Fibroblast of lung (primary cell): ENCODE measurements at regions not wholly inside any gene's neighbourhood (a gene's known extent, or its start where the extent isn't known, plus 50 kb on each side); places are given as distances from the start of the nearest gene placed in this dataset.

Experiments
- DNase-seq, 2 donors: peaks; one replicate each; pipeline versions ENCODE4 v3.0.0 to v3.0.0-alpha.2; 2010; ENCODE audit warnings: low read depth in 2 of 2
- H2AFZ ChIP-seq: 2 replicates; pipeline ENCODE4 v1.5.1; 2012; ENCODE audit warnings: low read length, control low read depth, inconsistent platforms
- H3K27ac ChIP-seq: 2 replicates; pipeline ENCODE4 v1.5.1; 2011; ENCODE audit warnings: low read length, control low read depth; ENCODE audit not compliant: insufficient read depth
- H3K27me3 ChIP-seq: 2 replicates; pipeline ENCODE4 v1.5.1; 2011; ENCODE audit warnings: mild to moderate bottlenecking, low read length; ENCODE audit not compliant: control insufficient read depth, insufficient read depth
- H3K36me3 ChIP-seq: 2 replicates; pipeline ENCODE4 v1.5.1; 2011; ENCODE audit warnings: low read length; ENCODE audit not compliant: control insufficient read depth, insufficient read depth
- H3K4me1 ChIP-seq: 2 replicates; pipeline ENCODE4 v1.5.1; 2011; ENCODE audit warnings: low read length; ENCODE audit not compliant: control insufficient read depth, insufficient read depth; ENCODE audit errors: extremely low read depth
- H3K4me2 ChIP-seq: 2 replicates; pipeline ENCODE4 v1.5.1; 2011; ENCODE audit warnings: low read length, control low read depth; ENCODE audit not compliant: insufficient read depth; ENCODE audit errors: extremely low read depth
- H3K4me3 ChIP-seq, 4 experiments: fragments of 200-600 bp in 1 of 4; sonication (generic) in 1 of 4; replicated peaks in 1 of 4; 2 replicates each; pipeline ENCODE4 v1.5.1; 2011 to 2016; ENCODE audit warnings: low read length in 4 of 4, low read depth in 3 of 4, mild to moderate bottlenecking in 3 of 4, control low read depth in 2 of 4, inconsistent platforms in 1 of 4, mixed read lengths in 1 of 4; ENCODE audit not compliant: insufficient read depth in 1 of 4; ENCODE audit errors: control extremely low read depth in 1 of 4
- H3K79me2 ChIP-seq: 2 replicates; pipeline ENCODE4 v1.5.1; 2012; ENCODE audit warnings: mild to moderate bottlenecking, low read length, inconsistent platforms; ENCODE audit not compliant: control insufficient read depth, insufficient read depth
- H3K9ac ChIP-seq: 2 replicates; pipeline ENCODE4 v1.5.1; 2011; ENCODE audit warnings: mild to moderate bottlenecking, low read length, control low read depth; ENCODE audit not compliant: insufficient read depth
- H3K9me3 ChIP-seq: 2 replicates; pipeline ENCODE4 v1.5.1; 2012; ENCODE audit warnings: low read depth, low read length; ENCODE audit not compliant: control insufficient read depth, insufficient read depth
- H4K20me1 ChIP-seq: 2 replicates; pipeline ENCODE4 v1.5.1; 2011; ENCODE audit warnings: low read length; ENCODE audit not compliant: control insufficient read depth, insufficient read depth; ENCODE audit errors: extremely low read depth
- CTCF ChIP-seq, 2 donors: IDR thresholded peaks in 1 of 2; conservative IDR thresholded peaks in 1 of 2; 1 replicate in 1 of 2; 2 replicates in 1 of 2; pipeline ENCODE4 v1.5.1; 2011 to 2012; ENCODE audit warnings: low read length in 2 of 2, control low read depth in 1 of 2, inconsistent platforms in 1 of 2, low read depth in 1 of 2, mild to moderate bottlenecking in 1 of 2
- EZH2 ChIP-seq: IDR thresholded peaks from 2 replicates; pipeline ENCODE4 v1.5.1; 2012; ENCODE audit warnings: low read length, control low read depth, mild to moderate bottlenecking; ENCODE audit errors: missing control alignments

- Histone ChIP-seq H3K27ac (no peak overlapping the region), H3K4me2 (no peak overlapping the region), H2AFZ (no peak overlapping the region), H3K9me3 (no peaks in the 10 kb centered on the region), H3K27me3 (no peaks in the 10 kb centered on the region), H3K9ac (no peak overlapping the region), H3K36me3 (no peaks in the 10 kb centered on the region), H4K20me1 (no peaks in the 10 kb centered on the region), H3K79me2 (no peaks in the 10 kb centered on the region), H3K4me1 (no peaks in the 10 kb centered on the region), H3K4me3 (no peak overlapping the region)
- TF ChIP-seq CTCF (conservative IDR thresholded peaks at IDR 0.05 in 1 of 2, IDR thresholded peaks at IDR 0.05 in 1 of 2; ENCODE audit: low read depth in 1 of 2, low read length in 2 of 2) (no peak), EZH2 (no peak)
- DNase-seq, result no peak
Observed at GRCh38 chr20:11281240-11281639, 607.4 kb upstream of the JAG1 start.

DNA sequence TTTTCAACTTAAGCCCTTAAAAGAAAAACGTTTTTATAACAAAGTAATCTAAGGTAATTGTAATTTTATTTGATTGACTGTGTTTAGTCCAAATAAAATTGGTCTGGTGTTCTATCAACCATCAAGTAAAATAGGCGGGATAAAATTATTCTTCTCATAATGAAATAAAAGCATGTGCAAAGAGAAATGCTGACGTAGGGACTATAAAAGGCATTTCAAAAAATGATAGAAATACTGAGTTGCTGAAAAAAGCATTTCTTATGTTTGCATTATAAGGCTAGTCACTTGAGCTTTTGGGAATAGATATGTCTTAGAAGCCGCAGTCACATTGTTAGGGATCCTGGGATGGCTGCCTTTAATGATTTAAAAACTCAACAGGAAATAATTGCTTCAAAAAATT is 608.0 kb upstream of the JAG1 start:
- H3K27ac ChIP-seq, result no peak overlapping the region
- DNase-seq, result no peak
- TF ChIP-seq CTCF (conservative IDR thresholded peaks at IDR 0.05 in 1 of 2, IDR thresholded peaks at IDR 0.05 in 1 of 2; ENCODE audit: low read depth in 1 of 2, low read length in 2 of 2) (no peak), EZH2 (no peak)
- no peak overlapping the region for H2AFZ ChIP-seq
- H3K27me3 ChIP-seq, result no peaks in the 10 kb centered on the region
- no peaks in the 10 kb centered on the region for H3K79me2 ChIP-seq
- no peak overlapping the region for H3K4me3 ChIP-seq
- no peak overlapping the region for H3K9ac ChIP-seq
- no peaks in the 10 kb centered on the region for H3K9me3 ChIP-seq
- H3K36me3 ChIP-seq, result no peaks in the 10 kb centered on the region
- H3K4me2 ChIP-seq, result no peak overlapping the region
- no peaks in the 10 kb centered on the region for H3K4me1 ChIP-seq
- H4K20me1 ChIP-seq, result no peaks in the 10 kb centered on the region

- H3K4me2 ChIP-seq, result no peak overlapping the region
- no peak overlapping the region for H3K4me3 ChIP-seq
- no peak for DNase-seq
- no peak overlapping the region for H2AFZ ChIP-seq
- TF ChIP-seq EZH2 (no peak), CTCF (conservative IDR thresholded peaks at IDR 0.05 in 1 of 2, IDR thresholded peaks at IDR 0.05 in 1 of 2; ENCODE audit: low read depth in 1 of 2, low read length in 2 of 2) (no peak)
- no peak overlapping the region for H3K9ac ChIP-seq
- H3K79me2 ChIP-seq, result no peaks in the 10 kb centered on the region
- H3K36me3 ChIP-seq, result no peaks in the 10 kb centered on the region
- H4K20me1 ChIP-seq, result no peaks in the 10 kb centered on the region
- H3K27ac ChIP-seq, result no peak overlapping the region
- no peaks in the 10 kb centered on the region for H3K9me3 ChIP-seq
- no peaks in the 10 kb centered on the region for H3K4me1 ChIP-seq
- H3K27me3 ChIP-seq, result no peaks in the 10 kb centered on the region
Observed at GRCh38 chr20:11287126-11287525, 613.3 kb upstream of the JAG1 start.
